ENCODE measurements at regions not wholly inside any gene's neighbourhood (a gene's known extent, or its start where the extent isn't known, plus 50 kb on each side); places are given as distances from the start of the nearest gene placed in this dataset.

DNA sequence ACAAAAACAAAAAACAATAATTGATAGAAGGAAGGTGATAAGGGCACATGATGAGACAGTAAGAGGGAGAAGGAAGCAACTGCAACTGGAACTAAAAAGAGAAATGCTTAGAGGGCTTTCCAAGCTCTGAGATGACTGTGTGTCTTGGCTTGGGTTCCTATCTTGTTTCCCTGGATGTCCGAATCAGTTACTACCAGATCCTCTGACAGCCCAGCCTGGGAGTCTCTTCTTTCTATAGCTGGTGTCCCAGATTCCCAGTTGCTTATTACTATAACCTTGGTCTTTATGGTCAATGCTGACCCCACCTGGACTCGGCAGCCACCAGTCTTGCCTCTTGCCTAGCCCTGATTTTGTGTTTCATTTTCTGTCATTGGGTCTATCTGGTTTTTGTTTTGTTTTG, 116.4 kb downstream of the RFC3 start:
- TF ChIP-seq, protein P1, sequence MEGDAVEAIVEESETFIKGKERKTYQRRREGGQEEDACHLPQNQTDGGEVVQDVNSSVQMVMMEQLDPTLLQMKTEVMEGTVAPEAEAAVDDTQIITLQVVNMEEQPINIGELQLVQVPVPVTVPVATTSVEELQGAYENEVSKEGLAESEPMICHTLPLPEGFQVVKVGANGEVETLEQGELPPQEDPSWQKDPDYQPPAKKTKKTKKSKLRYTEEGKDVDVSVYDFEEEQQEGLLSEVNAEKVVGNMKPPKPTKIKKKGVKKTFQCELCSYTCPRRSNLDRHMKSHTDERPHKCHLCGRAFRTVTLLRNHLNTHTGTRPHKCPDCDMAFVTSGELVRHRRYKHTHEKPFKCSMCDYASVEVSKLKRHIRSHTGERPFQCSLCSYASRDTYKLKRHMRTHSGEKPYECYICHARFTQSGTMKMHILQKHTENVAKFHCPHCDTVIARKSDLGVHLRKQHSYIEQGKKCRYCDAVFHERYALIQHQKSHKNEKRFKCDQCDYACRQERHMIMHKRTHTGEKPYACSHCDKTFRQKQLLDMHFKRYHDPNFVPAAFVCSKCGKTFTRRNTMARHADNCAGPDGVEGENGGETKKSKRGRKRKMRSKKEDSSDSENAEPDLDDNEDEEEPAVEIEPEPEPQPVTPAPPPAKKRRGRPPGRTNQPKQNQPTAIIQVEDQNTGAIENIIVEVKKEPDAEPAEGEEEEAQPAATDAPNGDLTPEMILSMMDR (IDR thresholded peaks at IDR 0.05; ENCODE audit: low read depth, low read length), result no peak
- TF ChIP-seq EZH2phosphoT487 (IDR thresholded peaks at IDR 0.05; ENCODE audit: low read depth), result no peak

Measured in OCI-LY3 (cell line).